ENCODE measurements at regions not wholly inside any gene's neighbourhood (a gene's known extent, or its start where the extent isn't known, plus 50 kb on each side); places are given as distances from the start of the nearest gene placed in this dataset.

DNA sequence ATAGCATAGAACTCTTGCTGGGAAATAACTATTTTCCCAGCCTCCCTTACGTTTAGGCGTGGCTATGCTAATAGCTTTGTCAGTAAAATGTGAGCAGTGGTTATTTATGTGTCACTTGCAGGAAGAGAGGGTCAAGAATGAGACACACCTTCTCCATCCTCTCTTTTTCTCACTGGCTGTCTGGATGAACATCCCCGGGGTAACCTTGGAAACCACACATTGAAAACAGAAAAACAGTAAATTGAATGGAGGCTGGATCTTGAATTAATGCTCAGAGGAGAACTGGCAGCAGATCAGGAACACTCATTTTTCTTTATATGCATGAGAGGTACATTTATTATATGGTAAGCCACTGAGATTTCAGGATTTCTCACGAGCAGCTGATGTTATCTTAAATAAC, 127.6 kb downstream of the DNAJB9 start:
- Histone ChIP-seq H3K36me3 (replicated peaks; ENCODE audit: insufficient read depth, low read length) (no peaks in the 10 kb centered on the region), H3K4me3 (ENCODE audit: low read length) (no peak overlapping the region), H2AFZ (ENCODE audit: low read length) (no peak overlapping the region), H3K9me2 (replicated peaks; ENCODE audit: insufficient read depth, low read length) (no peaks in the 10 kb centered on the region), H4K20me1 (ENCODE audit: insufficient read depth, low read length) (no peaks in the 10 kb centered on the region), H3K27me3 (replicated peaks; ENCODE audit: insufficient read depth, low read length) (no peaks in the 10 kb centered on the region), H3K4me1 (ENCODE audit: low read length) (no peaks in the 10 kb centered on the region), H3F3A (ENCODE audit: insufficient read depth, low read length) (no peaks in the 10 kb centered on the region), H3K9me3 (replicated peaks; ENCODE audit: insufficient read depth, low read length) (no peaks in the 10 kb centered on the region), H3K9ac (ENCODE audit: low read length) (no peak overlapping the region), H3K27ac (ENCODE audit: low read length) (no peak overlapping the region), H3K79me2 (ENCODE audit: low read length) (no peaks in the 10 kb centered on the region), H3K4me2 (ENCODE audit: low read depth, low read length) (no peak overlapping the region)
- no peak for DNase-seq
- TF ChIP-seq CTCF (IDR thresholded peaks at IDR 0.05; ENCODE audit: low read length) (no peak), EZH2 (optimal IDR thresholded peaks at IDR 0.05; ENCODE audit: low read depth, low read length) (no peak)

DNA sequence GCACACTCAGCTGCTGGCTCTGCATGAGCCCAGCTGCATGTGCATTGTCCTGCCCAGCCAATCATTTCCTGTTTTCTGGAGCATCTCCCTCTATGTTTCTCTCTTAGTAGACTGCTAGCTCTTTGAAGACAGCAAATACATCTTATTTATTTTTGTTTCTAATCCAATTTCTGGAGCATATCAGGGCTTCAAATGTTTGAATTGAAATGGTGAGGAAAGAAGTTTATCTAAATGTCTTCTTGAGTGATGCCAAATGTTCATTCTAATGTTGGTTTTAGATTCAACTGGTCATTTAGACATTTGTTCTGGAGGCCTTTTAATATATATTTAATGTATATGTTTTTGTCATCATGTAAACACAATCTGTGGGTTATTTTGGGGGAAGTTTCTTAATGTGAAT, 141.9 kb downstream of the DNAJB9 start:
- Histone ChIP-seq H3K27me3 (replicated peaks; ENCODE audit: insufficient read depth, low read length) (no peaks in the 10 kb centered on the region), H3K4me3 (ENCODE audit: low read length) (no peak overlapping the region), H3K9me3 (replicated peaks; ENCODE audit: insufficient read depth, low read length) (no peaks in the 10 kb centered on the region), H3K9me2 (replicated peaks; ENCODE audit: insufficient read depth, low read length) (no peaks in the 10 kb centered on the region), H3K79me2 (ENCODE audit: low read length) (no peaks in the 10 kb centered on the region), H3F3A (ENCODE audit: insufficient read depth, low read length) (no peaks in the 10 kb centered on the region), H3K9ac (ENCODE audit: low read length) (no peak overlapping the region), H3K27ac (ENCODE audit: low read length) (no peak overlapping the region), H4K20me1 (ENCODE audit: insufficient read depth, low read length) (no peaks in the 10 kb centered on the region), H3K4me1 (ENCODE audit: low read length) (0 out of 2 replicates have a peak, but pooled peaks cover under 1% of the 10 kb centered on the region), H3K4me2 (ENCODE audit: low read depth, low read length) (no peak overlapping the region), H3K36me3 (replicated peaks; ENCODE audit: insufficient read depth, low read length) (no peaks in the 10 kb centered on the region), H2AFZ (ENCODE audit: low read length) (no peak overlapping the region)
- peak; percentile 18 for DNase-seq
- TF ChIP-seq EZH2phosphoT487 (IDR thresholded peaks at IDR 0.05; ENCODE audit: low read length) (no peak), CTCF (IDR thresholded peaks at IDR 0.05; ENCODE audit: low read length) (no peak)

- no peak overlapping the region for H2AFZ ChIP-seq (ENCODE audit: low read length)
- TF ChIP-seq CTCF (IDR thresholded peaks at IDR 0.05; ENCODE audit: low read length): no peak
- H3K4me2 ChIP-seq (ENCODE audit: low read depth, low read length): no peak overlapping the region
- no peak overlapping the region for H3K9ac ChIP-seq (ENCODE audit: low read length)
- DNase-seq: no peak
- no peaks in the 10 kb centered on the region for H3K27me3 ChIP-seq (replicated peaks; ENCODE audit: insufficient read depth, low read length)
- no peak overlapping the region for H3K27ac ChIP-seq (ENCODE audit: low read length)
- no peaks in the 10 kb centered on the region for H4K20me1 ChIP-seq (ENCODE audit: insufficient read depth, low read length)
- H3K9me3 ChIP-seq (replicated peaks; ENCODE audit: insufficient read depth, low read length): no peaks in the 10 kb centered on the region
- no peaks in the 10 kb centered on the region for H3F3A ChIP-seq (ENCODE audit: insufficient read depth, low read length)
- no peak overlapping the region for H3K4me3 ChIP-seq (ENCODE audit: low read length)
- H3K79me2 ChIP-seq (ENCODE audit: low read length): no peaks in the 10 kb centered on the region
- no peaks in the 10 kb centered on the region for H3K9me2 ChIP-seq (replicated peaks; ENCODE audit: insufficient read depth, low read length)
- H3K36me3 ChIP-seq (replicated peaks; ENCODE audit: insufficient read depth, low read length): no peaks in the 10 kb centered on the region
- 0 out of 2 replicates have a peak, but pooled peaks cover 3% of the 10 kb centered on the region for H3K4me1 ChIP-seq (ENCODE audit: low read length)
Measured at GRCh38 chr7:108716783-108717182, 147.1 kb downstream of the DNAJB9 start.

- H2AFZ ChIP-seq (ENCODE audit: low read length): no peak overlapping the region
- H3F3A ChIP-seq (ENCODE audit: insufficient read depth, low read length): no peaks in the 10 kb centered on the region
- no peak overlapping the region for H3K27ac ChIP-seq (ENCODE audit: low read length)
- TF ChIP-seq EZH2phosphoT487 (IDR thresholded peaks at IDR 0.05; ENCODE audit: low read length) (no peak), EZH2 (optimal IDR thresholded peaks at IDR 0.05; ENCODE audit: low read depth, low read length) (no peak), CTCF (IDR thresholded peaks at IDR 0.05; ENCODE audit: low read length) (no peak)
- no peaks in the 10 kb centered on the region for H4K20me1 ChIP-seq (ENCODE audit: insufficient read depth, low read length)
- no peak overlapping the region for H3K9ac ChIP-seq (ENCODE audit: low read length)
- H3K27me3 ChIP-seq (replicated peaks; ENCODE audit: insufficient read depth, low read length): no peaks in the 10 kb centered on the region
- H3K4me1 ChIP-seq (ENCODE audit: low read length): 0 out of 2 replicates have a peak, but pooled peaks cover 3% of the 10 kb centered on the region
- no peaks in the 10 kb centered on the region for H3K9me3 ChIP-seq (replicated peaks; ENCODE audit: insufficient read depth, low read length)
- DNase-seq: no peak
- no peaks in the 10 kb centered on the region for H3K36me3 ChIP-seq (replicated peaks; ENCODE audit: insufficient read depth, low read length)
- H3K9me2 ChIP-seq (replicated peaks; ENCODE audit: insufficient read depth, low read length): no peaks in the 10 kb centered on the region
- H3K4me2 ChIP-seq (ENCODE audit: low read depth, low read length): no peak overlapping the region
- no peaks in the 10 kb centered on the region for H3K79me2 ChIP-seq (ENCODE audit: low read length)
- no peak overlapping the region for H3K4me3 ChIP-seq (ENCODE audit: low read length)
Measured at GRCh38 chr7:108717781-108718180, 148.1 kb downstream of the DNAJB9 start.

Measured in MM.1S (cell line).